Common myeloid progenitor, CD34-positive (primary cell): ENCODE measurements at regions not wholly inside any gene's neighbourhood (a gene's known extent, or its start where the extent isn't known, plus 50 kb on each side); places are given as distances from the start of the nearest gene placed in this dataset.
A peak's percentile ranks its signal among the peaks of the same experiment; 100 is the strongest.

Source experiments
- CTCF ChIA-PET: fragments of 350-600 bp; sonication (Branson Sonifier 250); formaldehyde crosslinking; loops from one replicate; lab custom pipeline; 2021; ENCODE audit warnings: antibody characterized with exemption; lab: Charles Lee
- POLR2A ChIA-PET: fragments of 350-600 bp; sonication (Branson Sonifier 250); formaldehyde crosslinking; loops from one replicate; lab custom pipeline; 2021; ENCODE audit warnings: antibody characterized with exemption; lab: Charles Lee
- DNase-seq, 3 donors: peaks; one replicate each; pipeline versions ENCODE4 v3.0.0 to v3.0.0-alpha.2; 2013
- H3K27ac ChIP-seq, 2 experiments: 1 replicate in 1 of 2; 2 replicates in 1 of 2; pipeline ENCODE4 v1.7.0; 2013; ENCODE audit warnings: inconsistent platforms in 2 of 2, low read length in 2 of 2, mild to moderate bottlenecking in 2 of 2, low read depth in 1 of 2, moderate library complexity in 1 of 2; ENCODE audit not compliant: severe bottlenecking in 2 of 2, insufficient read depth in 1 of 2, poor library complexity in 1 of 2
- H3K27me3 ChIP-seq, 5 experiments: replicated peaks in 2 of 5; 1 replicate in 3 of 5; 2 replicates in 2 of 5; pipeline versions ENCODE4 v1.6.1 to v1.7.0; 2013; ENCODE audit warnings: low read length in 4 of 5, mild to moderate bottlenecking in 2 of 5, moderate library complexity in 2 of 5, inconsistent platforms in 1 of 5; ENCODE audit not compliant: insufficient read depth in 5 of 5, control insufficient read depth in 4 of 5
- H3K36me3 ChIP-seq, 4 experiments: 1 replicate in 2 of 4; 2 replicates in 2 of 4; pipeline versions ENCODE4 v1.6.1 to v1.7.0; 2013; ENCODE audit warnings: low read length in 3 of 4, control low read depth in 1 of 4, mild to moderate bottlenecking in 1 of 4; ENCODE audit not compliant: control insufficient read depth in 4 of 4, insufficient read depth in 4 of 4
- H3K4me1 ChIP-seq, 4 experiments: 1 replicate in 3 of 4; 2 replicates in 1 of 4; pipeline versions ENCODE4 v1.6.1 to v1.7.1; 2013; ENCODE audit warnings: low read length in 3 of 4, mild to moderate bottlenecking in 3 of 4, control low read depth in 1 of 4, inconsistent platforms in 1 of 4, moderate library complexity in 1 of 4; ENCODE audit not compliant: control insufficient read depth in 4 of 4, insufficient read depth in 4 of 4; ENCODE audit errors: control extremely low read depth in 1 of 4
- H3K4me3 ChIP-seq, 7 experiments: 1 replicate in 4 of 7; 2 replicates in 3 of 7; pipeline versions ENCODE4 v1.5.1 to v1.7.0; 2013; ENCODE audit warnings: mild to moderate bottlenecking in 7 of 7, low read length in 6 of 7, moderate library complexity in 6 of 7, inconsistent platforms in 2 of 7, low read depth in 2 of 7, control low read depth in 1 of 7; ENCODE audit not compliant: insufficient read depth in 4 of 7, control insufficient read depth in 1 of 7; ENCODE audit errors: extremely low read depth in 1 of 7
- H3K9me3 ChIP-seq, 5 experiments: 1 replicate in 4 of 5; 2 replicates in 1 of 5; pipeline versions ENCODE4 v1.6.1 to v1.7.1; 2013; ENCODE audit warnings: low read length in 4 of 5, mild to moderate bottlenecking in 2 of 5, inconsistent platforms in 1 of 5, low read depth in 1 of 5, moderate library complexity in 1 of 5; ENCODE audit not compliant: control insufficient read depth in 4 of 5, insufficient read depth in 2 of 5; ENCODE audit errors: control extremely low read depth in 1 of 5
- WGBS: methylation state at CpG from one replicate; pipeline ENCODE4 v1.1.5; 2013; ENCODE audit not compliant: insufficient coverage; 5-methylcytosine and 5-hydroxymethylcytosine counted together

DNA sequence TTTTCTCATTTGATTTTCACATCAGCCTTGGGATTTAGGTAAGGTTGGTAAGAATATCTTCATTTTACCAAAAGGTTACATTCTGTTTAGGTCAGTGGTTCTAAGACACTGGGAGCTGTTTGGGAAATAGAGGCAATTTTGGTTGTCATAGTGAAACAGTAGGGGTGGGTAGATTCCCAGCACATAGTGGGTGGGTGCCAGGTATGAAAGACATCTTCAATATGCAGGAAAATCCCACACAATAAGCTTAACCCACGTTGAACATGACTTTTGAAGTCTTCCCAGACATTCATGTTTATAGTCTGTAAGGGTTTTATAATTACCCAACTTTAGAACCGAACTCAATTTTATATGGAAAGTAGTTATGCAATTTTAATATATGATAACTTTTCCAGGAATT lies 249.6 kb downstream of the SNCA start:
- ChIA-PET CTCF (interaction anchor here (0.9 to 1.3 kb wide), 3 partner anchors 14 to 320 kb away, joined by 3 read pairs; no protein-coding TSS in a partner anchor), POLR2A (no interaction called here)
- no peaks in the 10 kb centered on the region for H3K4me1 ChIP-seq
- DNase-seq: no peak
- H3K9me3 ChIP-seq: peaks cover 0 to 5% (median 0%) of the 10 kb centered on the region in 5 experiments
- H3K36me3 ChIP-seq: no peaks in the 10 kb centered on the region
- H3K27ac ChIP-seq: no peak overlapping the region
- H3K27me3 ChIP-seq: no peaks in the 10 kb centered on the region
- no CpG with 5 or more reads among the region's 2 CpGs for WGBS
- no peak overlapping the region for H3K4me3 ChIP-seq

DNA sequence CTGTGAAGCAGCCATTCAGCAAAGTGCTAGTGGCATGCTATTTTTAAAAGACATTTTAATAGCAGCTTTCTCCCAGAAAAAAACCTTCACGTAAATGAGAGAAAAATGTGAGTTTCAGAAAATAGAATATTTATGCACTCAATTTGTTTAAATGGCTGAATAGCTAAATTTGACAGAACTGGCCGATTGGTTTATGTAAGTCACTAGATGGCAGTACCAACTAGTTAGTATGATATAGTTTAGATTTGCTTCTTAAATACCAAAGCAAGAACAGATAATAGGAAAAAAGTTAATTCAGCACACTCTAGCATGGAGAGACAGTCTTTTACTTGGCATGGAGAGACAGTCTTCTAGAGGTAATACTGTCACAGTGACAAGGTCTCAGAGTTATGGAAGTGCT lies 250.1 kb downstream of the SNCA start:
- Histone ChIP-seq H3K27me3 (no peaks in the 10 kb centered on the region), H3K36me3 (no peaks in the 10 kb centered on the region), H3K27ac (no peak overlapping the region), H3K4me3 (no peak overlapping the region), H3K4me1 (no peaks in the 10 kb centered on the region), H3K9me3 (peaks cover 0 to 4% (median 0%) of the 10 kb centered on the region in 5 experiments)
- POLR2A ChIA-PET: no interaction called here
- peak in 2 of 3 donors; percentile 40 to 42 for DNase-seq
- no CpG with 5 or more reads among the region's 2 CpGs for WGBS
- CTCF ChIA-PET: interaction anchor here (0.9 to 1.3 kb wide), 3 partner anchors 14 to 320 kb away, joined by 3 read pairs; no protein-coding TSS in a partner anchor

DNA sequence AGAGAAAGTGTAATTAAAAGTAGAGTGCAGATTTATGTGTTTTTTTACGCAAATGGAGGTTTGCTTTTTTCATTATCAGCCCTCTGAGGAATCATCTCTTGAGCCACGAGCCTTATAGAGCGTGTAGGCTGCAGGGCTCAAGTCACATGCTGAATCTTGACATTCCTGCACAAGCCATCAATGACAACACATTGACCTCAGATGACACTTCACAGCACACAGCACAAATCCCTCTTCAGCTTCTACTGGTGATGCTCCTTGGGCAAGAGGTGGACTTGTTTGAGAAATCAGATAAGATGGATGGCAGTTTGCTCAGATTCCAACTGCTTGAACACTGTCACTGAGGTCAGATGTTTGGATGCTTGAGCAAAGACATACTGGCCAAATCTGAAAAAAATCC lies 250.6 kb downstream of the SNCA start:
- POLR2A ChIA-PET: no interaction called here
- H3K27me3 ChIP-seq: no peaks in the 10 kb centered on the region
- H3K9me3 ChIP-seq: peaks cover 0 to 4% (median 0%) of the 10 kb centered on the region in 5 experiments
- CTCF ChIA-PET: interaction anchor here (1.1 to 1.3 kb wide), 2 partner anchors 13 to 321 kb away, joined by 3 read pairs; no protein-coding TSS in a partner anchor
- DNase-seq: no peak
- no peaks in the 10 kb centered on the region for H3K36me3 ChIP-seq
- no peak overlapping the region for H3K27ac ChIP-seq
- H3K4me1 ChIP-seq: no peaks in the 10 kb centered on the region
- 100% methylated on average over 1 of the region's 3 CpGs for WGBS
- no peak overlapping the region for H3K4me3 ChIP-seq

DNA sequence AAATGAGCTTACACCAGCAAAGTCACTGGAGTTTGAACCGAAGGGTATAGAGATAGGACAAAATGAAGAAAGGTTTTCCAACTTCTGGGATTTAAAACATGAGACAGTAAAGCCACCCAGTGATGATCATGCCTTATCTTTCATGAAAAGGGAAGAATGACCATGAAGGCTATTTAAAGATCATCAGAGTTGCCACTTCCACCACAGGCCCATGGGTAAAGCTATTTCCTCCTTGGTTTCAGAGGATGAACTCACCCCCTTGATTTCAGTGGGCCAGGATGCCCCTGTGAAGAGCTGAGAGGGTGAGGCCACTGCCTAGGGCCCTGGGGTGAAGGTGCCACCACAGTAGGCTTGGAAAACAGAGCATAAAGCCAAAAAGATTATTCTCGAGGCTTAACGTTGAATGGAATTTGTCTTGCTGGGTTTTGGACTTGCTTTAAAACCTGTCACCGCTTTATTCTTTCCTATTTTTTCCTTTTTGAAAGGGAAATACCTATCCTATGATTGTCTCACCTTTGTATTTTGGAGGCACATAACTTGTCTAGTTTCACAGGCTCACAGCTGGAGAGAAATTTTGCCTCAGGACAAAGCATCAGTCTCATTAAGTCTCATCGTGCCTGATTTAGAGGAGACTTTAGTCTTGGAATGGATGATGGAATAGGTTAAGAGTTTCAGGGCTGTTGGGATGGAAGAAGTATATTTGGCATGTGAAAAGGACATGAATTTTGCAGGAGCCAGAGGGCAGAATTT lies 254.0 kb downstream of the SNCA start:
- Histone ChIP-seq H3K27ac (no peak overlapping the region), H3K27me3 (no peaks in the 10 kb centered on the region), H3K4me3 (no peak overlapping the region), H3K9me3 (peaks cover 0 to 4% (median 0%) of the 10 kb centered on the region in 5 experiments), H3K4me1 (no peaks in the 10 kb centered on the region), H3K36me3 (no peaks in the 10 kb centered on the region)
- ChIA-PET POLR2A (no interaction called here), CTCF (no interaction called here)
- 94% methylated on average over 4 of the region's 5 CpGs for WGBS
- no peak for DNase-seq

DNA sequence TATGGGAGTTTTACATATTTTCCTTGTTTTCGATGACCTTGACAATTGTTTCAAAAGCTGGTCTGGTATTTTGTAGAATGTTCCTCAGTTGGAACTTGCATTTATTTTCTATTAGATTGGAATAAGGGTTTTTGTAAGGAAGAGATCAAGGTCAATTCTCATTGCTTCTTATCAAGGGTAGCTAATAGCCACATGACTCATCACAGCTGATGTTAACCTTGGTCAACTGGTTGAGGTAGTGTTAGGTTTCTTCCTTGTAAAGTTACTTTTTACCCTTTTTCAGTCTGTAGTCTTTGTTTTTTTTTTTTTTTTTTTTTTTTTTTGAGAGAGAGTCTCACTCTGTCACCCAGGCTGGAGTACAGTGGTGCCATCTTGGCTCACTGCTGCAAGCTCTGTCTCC lies 257.2 kb downstream of the SNCA start:
- Histone ChIP-seq H3K27ac (no peak overlapping the region), H3K36me3 (no peaks in the 10 kb centered on the region), H3K4me3 (no peak overlapping the region), H3K27me3 (no peaks in the 10 kb centered on the region), H3K9me3 (peaks cover 0 to 4% (median 0%) of the 10 kb centered on the region in 5 experiments), H3K4me1 (no peaks in the 10 kb centered on the region)
- WGBS: no CpG with 5 or more reads among the region's 1 CpG
- CTCF ChIA-PET: interaction anchor here (1.0 to 1.1 kb wide), 2 partner anchors 9 to 15 kb away, joined by 3 read pairs; no protein-coding TSS in a partner anchor
- no peak for DNase-seq
- POLR2A ChIA-PET: no interaction called here

DNA sequence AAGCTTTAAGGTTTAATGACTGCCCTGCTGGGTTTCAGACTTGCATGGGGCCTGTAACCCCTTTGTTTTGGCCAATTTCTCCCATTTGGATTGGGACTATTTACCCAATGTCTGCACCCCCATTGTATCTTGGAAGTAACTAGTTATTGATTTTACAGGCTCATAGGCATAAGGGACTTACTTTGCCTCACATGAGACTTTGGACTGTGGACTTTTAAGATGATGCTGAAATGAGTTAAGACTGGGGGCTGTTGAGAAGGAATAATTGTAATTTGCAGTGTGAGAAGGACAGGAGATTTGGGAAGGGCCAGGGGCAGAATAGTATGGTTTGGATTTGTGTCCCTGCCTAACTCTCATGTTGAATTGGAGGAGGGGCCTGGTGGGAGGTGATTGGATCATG lies 260.7 kb downstream of the SNCA start:
- ChIA-PET CTCF (interaction anchor here (0.8 kb wide), 1 partner anchor 13 kb away, joined by 4 read pairs; no protein-coding TSS in a partner anchor), POLR2A (no interaction called here)
- DNase-seq: no peak
- Histone ChIP-seq H3K36me3 (no peaks in the 10 kb centered on the region), H3K4me3 (no peak overlapping the region), H3K27me3 (no peaks in the 10 kb centered on the region), H3K9me3 (no peaks in the 10 kb centered on the region), H3K27ac (no peak overlapping the region), H3K4me1 (no peaks in the 10 kb centered on the region)

DNA sequence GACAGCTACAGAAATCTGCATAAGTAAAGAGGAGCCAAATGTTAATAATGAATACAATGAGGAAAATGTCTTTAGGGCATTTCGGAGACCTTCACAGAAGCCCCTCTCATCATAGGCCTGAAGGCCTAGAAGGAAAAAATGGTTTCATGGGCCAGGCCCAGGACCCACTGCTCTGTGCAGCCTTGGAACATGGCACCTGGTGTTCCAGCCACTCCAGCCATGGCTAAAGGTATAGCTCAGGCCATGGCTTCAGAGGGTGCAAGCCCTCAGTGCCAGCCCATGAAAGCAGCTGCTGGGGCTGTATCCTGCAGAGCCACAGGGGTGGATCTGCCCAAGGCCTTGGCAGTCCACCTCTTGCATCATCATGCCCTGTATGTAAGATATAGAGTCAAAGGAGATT lies 261.1 kb downstream of the SNCA start:
- Histone ChIP-seq H3K9me3 (no peaks in the 10 kb centered on the region), H3K36me3 (no peaks in the 10 kb centered on the region), H3K4me1 (no peaks in the 10 kb centered on the region), H3K27ac (no peak overlapping the region), H3K27me3 (no peaks in the 10 kb centered on the region), H3K4me3 (no peak overlapping the region)
- DNase-seq: no peak
- WGBS: 100% methylated on average over 1 of the region's 1 CpG
- ChIA-PET POLR2A (no interaction called here), CTCF (interaction anchor here (0.8 kb wide), 1 partner anchor 13 kb away, joined by 4 read pairs; no protein-coding TSS in a partner anchor)
